ENCODE measurements at regions not wholly inside any gene's neighbourhood (a gene's known extent, or its start where the extent isn't known, plus 50 kb on each side); places are given as distances from the start of the nearest gene placed in this dataset.

GRCh38 chr2:59968441-59968840 is 585.0 kb downstream of the BCL11A start:
- no peak overlapping the region for H3K4me3 ChIP-seq
- H3K4me1 ChIP-seq (replicated peaks; ENCODE audit: insufficient read depth), result no peaks in the 10 kb centered on the region
- no peaks in the 10 kb centered on the region for H3K9me2 ChIP-seq (ENCODE audit: insufficient read depth)
- H3K36me3 ChIP-seq (ENCODE audit: low read depth), result no peaks in the 10 kb centered on the region
- no TSS peak for BruUV-seq (replicated peaks)
- no peaks in the 10 kb centered on the region for H3F3A ChIP-seq (ENCODE audit: insufficient read depth, low read depth)
- H3K27ac ChIP-seq, result no peak overlapping the region
- H4K20me1 ChIP-seq (ENCODE audit: insufficient read depth), result no peaks in the 10 kb centered on the region
- H3K4me2 ChIP-seq, result no peak overlapping the region
- no peak overlapping the region for H2AFZ ChIP-seq
- no peaks in the 10 kb centered on the region for H3K79me2 ChIP-seq (ENCODE audit: low read depth)
- no peak for DNase-seq
- H3K9me3 ChIP-seq (ENCODE audit: insufficient read depth, low read depth), result no peaks in the 10 kb centered on the region
- intact Hi-C loops (cut with micrococcal nuclease; ENCODE audit: unreplicated experiment), result no loop called here
- peaks cover 18% of the 10 kb centered on the region for H3K27me3 ChIP-seq (ENCODE audit: insufficient read depth, low read depth)
- ChIA-PET CTCF (interaction anchor here (0.6 kb wide), 1 partner anchor 613 kb away, joined by 3 read pairs; no protein-coding TSS in a partner anchor), POLR2A (ENCODE audit: unreplicated experiment) (no interaction called here)
- TF ChIP-seq CTCF (conservative IDR thresholded peaks at IDR 0.05) (no peak), EZH2 (IDR thresholded peaks at IDR 0.05; ENCODE audit: low read depth) (no peak)

GRCh38 chr2:59967691-59968090 is 585.8 kb downstream of the BCL11A start:
- DNase-seq, result no peak
- ChIA-PET CTCF (interaction anchor here (0.6 kb wide), 1 partner anchor 614 kb away, joined by 3 read pairs; no protein-coding TSS in a partner anchor), POLR2A (ENCODE audit: unreplicated experiment) (no interaction called here)
- H3K9me3 ChIP-seq (ENCODE audit: insufficient read depth, low read depth), result no peaks in the 10 kb centered on the region
- no peak overlapping the region for H3K4me3 ChIP-seq
- H3K36me3 ChIP-seq (ENCODE audit: low read depth), result no peaks in the 10 kb centered on the region
- BruUV-seq (replicated peaks), result no TSS peak
- no peaks in the 10 kb centered on the region for H3K9me2 ChIP-seq (ENCODE audit: insufficient read depth)
- H3K4me1 ChIP-seq (replicated peaks; ENCODE audit: insufficient read depth), result no peaks in the 10 kb centered on the region
- H3K4me2 ChIP-seq, result no peak overlapping the region
- H3F3A ChIP-seq (ENCODE audit: insufficient read depth, low read depth), result no peaks in the 10 kb centered on the region
- H4K20me1 ChIP-seq (ENCODE audit: insufficient read depth), result no peaks in the 10 kb centered on the region
- H2AFZ ChIP-seq, result no peak overlapping the region
- intact Hi-C loops (cut with micrococcal nuclease; ENCODE audit: unreplicated experiment), result no loop called here
- TF ChIP-seq EZH2 (IDR thresholded peaks at IDR 0.05; ENCODE audit: low read depth), result no peak
- TF ChIP-seq CTCF (conservative IDR thresholded peaks at IDR 0.05), result no peak
- peaks cover 18% of the 10 kb centered on the region for H3K27me3 ChIP-seq (ENCODE audit: insufficient read depth, low read depth)
- H3K27ac ChIP-seq, result no peak overlapping the region
- H3K79me2 ChIP-seq (ENCODE audit: low read depth), result no peaks in the 10 kb centered on the region

GRCh38 chr2:59963157-59963556 is 590.3 kb downstream of the BCL11A start:
- CTCF ChIA-PET, result no interaction called here
- Histone ChIP-seq H2AFZ (no peak overlapping the region), H3K27ac (no peak overlapping the region), H3K9me2 (ENCODE audit: insufficient read depth) (no peaks in the 10 kb centered on the region), H3F3A (ENCODE audit: insufficient read depth, low read depth) (no peaks in the 10 kb centered on the region), H3K9me3 (ENCODE audit: insufficient read depth, low read depth) (no peaks in the 10 kb centered on the region), H3K4me3 (no peak overlapping the region), H3K4me2 (no peak overlapping the region), H4K20me1 (ENCODE audit: insufficient read depth) (no peaks in the 10 kb centered on the region), H3K36me3 (ENCODE audit: low read depth) (no peaks in the 10 kb centered on the region), H3K79me2 (ENCODE audit: low read depth) (no peaks in the 10 kb centered on the region), H3K27me3 (ENCODE audit: insufficient read depth, low read depth) (no peaks in the 10 kb centered on the region), H3K4me1 (replicated peaks; ENCODE audit: insufficient read depth) (no peaks in the 10 kb centered on the region)
- no peak for DNase-seq
- intact Hi-C loops (cut with micrococcal nuclease; ENCODE audit: unreplicated experiment), result no loop called here
- no TSS peak for BruUV-seq (replicated peaks)
- POLR2A ChIA-PET (ENCODE audit: unreplicated experiment), result no interaction called here
- no peak for TF ChIP-seq EZH2 (IDR thresholded peaks at IDR 0.05; ENCODE audit: low read depth)
- no peak for TF ChIP-seq CTCF (conservative IDR thresholded peaks at IDR 0.05)

Data from PC-9 (cell line).